SKM-1 treated with dmso at 0.1 percent for 144 hours (cell line): ENCODE measurements at regions not wholly inside any gene's neighbourhood (a gene's known extent, or its start where the extent isn't known, plus 50 kb on each side); places are given as distances from the start of the nearest gene placed in this dataset.

Source experiments
- DNase-seq: peaks from one replicate; lab custom pipeline; 2025; ENCODE audit not compliant: unreplicated experiment; lab: John Stamatoyannopoulos, UW

GRCh38 chr2:215772634-215773563, 240.5 kb downstream of the MREG start:
- no peak for DNase-seq

GRCh38 chr2:215772003-215772402, 241.3 kb downstream of the MREG start:
- no peak for DNase-seq

DNA sequence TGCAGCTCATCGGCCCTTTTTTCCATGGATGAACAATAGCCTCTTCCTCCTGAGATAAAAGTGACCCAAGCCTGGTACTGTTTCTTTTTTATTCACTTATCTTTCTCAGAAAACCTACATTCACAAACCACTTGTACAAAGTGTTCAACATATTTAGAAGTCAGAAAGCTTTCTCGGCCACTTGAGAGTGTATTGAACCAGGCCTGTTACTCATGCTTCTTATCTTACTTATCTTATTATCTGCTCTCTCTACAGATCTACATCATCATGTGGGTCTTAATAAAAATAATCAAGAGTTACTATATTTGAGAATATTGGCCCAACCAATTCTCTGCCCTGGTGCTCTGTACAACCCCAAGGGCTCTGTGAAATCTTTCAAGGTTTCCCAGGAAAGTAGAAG, 242.1 kb downstream of the MREG start:
- no peak for DNase-seq

DNA sequence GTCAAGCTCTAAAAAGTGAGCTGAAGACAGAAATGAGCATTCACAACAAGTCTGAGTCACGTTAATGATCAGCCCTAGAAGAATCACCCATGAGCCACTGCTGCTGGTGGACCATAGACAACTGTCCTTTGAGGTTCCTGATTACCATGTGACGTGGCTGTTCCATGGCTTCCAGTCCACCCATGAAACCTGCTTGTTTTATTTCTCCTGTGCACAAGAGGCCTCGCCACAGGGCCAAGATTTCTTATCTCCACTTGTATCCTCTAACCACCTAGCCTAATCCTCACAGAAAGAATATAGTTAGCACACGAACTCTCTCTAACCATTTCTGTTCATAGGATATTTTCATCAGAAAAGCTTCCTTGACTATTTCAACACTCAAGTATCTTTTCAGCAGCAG, 242.7 kb downstream of the MREG start:
- no peak for DNase-seq

- DNase-seq, result no peak
These were observed 244.1 kb downstream of the MREG start for GRCh38 chr2:215769246-215769645.

DNA sequence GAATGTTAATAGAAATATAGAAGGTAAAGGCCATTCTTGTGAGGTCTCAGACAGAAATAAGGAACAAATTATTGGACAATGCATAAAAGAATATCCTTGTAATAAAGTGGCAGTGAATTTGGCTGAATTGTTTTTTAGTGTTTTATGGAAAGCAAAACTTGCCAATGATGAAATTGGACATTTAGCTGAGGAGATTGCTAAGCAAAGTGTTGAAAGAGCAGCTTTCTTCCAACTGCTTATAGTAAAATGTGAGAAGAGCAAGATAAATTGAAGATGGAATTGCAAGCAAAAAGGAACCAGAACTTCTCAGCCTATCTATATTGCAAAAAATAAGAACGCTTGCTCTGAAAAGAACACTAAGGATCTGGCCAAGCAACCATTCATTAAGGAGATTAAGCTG, 245.7 kb downstream of the MREG start:
- no peak for DNase-seq

- no peak for DNase-seq
These were observed 247.5 kb downstream of the MREG start for GRCh38 chr2:215765729-215766360.

- DNase-seq, result no peak
These were observed 248.8 kb downstream of the MREG start for GRCh38 chr2:215764441-215765048.

DNA sequence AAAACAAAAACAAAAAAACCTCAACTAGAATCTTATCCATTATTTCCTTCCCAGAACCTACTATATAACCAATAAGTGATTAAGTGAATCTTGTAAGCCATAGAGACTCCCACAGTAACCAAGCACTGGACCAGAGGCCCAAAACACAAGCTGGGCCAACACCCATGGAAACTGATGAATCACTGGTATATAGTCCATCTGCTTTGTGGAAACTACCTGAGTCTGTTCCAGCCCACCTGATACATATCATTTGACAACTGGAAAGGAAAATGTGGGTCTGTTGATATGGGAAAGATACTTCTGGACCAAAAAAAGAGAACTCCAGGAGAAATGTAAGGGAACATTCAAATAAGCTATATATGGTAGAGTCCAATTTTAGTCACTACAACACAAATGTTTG, 252.8 kb downstream of the MREG start:
- no peak for DNase-seq

GRCh38 chr2:215760091-215760490, 253.3 kb downstream of the MREG start:
- no peak for DNase-seq

DNA sequence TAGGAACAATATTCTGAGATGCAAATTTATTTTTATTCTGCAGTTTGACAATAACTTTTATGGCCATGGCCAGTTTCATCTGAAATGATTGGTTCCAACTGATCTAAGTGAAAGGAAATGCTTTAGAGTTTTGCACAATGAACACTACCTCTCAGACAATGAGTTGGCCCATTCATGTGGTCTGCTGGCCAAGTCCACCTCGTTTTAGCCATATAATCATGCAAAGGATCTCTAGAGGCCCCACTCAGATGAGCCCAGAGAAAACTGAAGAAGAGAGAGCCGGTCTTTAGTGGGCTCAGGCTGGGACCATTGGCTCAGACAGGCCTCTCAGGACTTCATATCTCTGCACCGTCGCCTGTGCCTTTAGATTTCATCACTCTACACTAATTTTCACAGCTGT, 254.7 kb downstream of the MREG start:
- no peak for DNase-seq

DNA sequence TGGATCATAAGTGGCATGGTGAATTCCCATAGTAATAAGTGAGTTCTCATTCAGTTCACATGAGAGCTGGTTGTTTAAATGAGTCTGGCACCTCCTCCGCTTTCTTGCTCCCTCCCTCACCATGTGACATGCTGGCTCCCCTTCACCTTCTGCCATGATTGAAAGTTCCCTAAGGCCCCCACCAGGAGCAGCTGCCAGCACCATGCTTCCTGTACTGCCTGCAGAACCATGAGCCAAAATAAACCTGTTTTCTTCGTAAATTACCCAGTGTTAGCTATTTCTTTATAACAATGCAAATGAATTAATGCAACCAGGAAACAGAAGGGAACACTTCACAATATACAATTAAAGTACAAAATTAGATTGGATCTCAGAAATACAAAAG, 257.0 kb downstream of the MREG start:
- no peak for DNase-seq

DNA sequence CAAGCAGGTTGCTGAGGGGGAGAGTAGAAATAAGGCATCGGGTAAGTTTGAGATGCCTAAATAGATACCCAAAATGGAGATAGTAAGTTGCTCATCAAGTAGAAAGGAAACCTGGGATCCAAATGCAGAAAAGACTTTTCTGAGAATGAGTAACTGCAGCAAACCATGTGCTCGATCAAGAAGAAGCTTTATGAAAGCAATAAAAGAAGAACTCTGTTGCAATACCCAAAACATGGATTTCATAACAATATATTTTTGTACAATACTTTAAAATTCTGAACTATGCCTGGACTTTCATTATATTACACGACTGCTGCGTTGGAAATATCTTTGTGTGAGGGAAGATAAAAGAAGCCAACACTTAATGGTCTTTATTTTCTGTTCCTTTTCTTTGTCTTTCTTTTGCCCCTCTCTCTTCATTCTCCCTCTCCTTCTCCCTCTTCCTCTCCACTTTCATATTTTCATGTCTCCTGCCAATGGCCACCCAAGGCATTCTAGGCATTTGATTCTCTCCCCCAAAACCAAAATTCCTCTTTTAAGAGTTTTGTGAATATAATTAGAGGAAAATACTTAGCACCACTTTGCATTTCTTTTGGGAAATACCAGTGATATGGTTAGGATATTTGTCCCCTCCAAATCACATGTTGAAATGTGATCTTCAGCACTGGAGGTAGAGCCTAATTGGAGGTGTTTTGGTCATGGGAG, 257.6 kb downstream of the MREG start:
- no peak for DNase-seq

GRCh38 chr2:215754546-215754945, 258.8 kb downstream of the MREG start:
- no peak for DNase-seq

GRCh38 chr2:215753808-215754207, 259.5 kb downstream of the MREG start:
- DNase-seq, result no peak

GRCh38 chr2:215752991-215753390, 260.4 kb downstream of the MREG start:
- DNase-seq, result no peak

- DNase-seq, result no peak
These were observed 260.9 kb downstream of the MREG start for GRCh38 chr2:215752436-215752835.

- no peak for DNase-seq
These were observed 261.5 kb downstream of the MREG start for GRCh38 chr2:215751911-215752272.

- no peak for DNase-seq
These were observed 262.0 kb downstream of the MREG start for GRCh38 chr2:215751200-215751910.

DNA sequence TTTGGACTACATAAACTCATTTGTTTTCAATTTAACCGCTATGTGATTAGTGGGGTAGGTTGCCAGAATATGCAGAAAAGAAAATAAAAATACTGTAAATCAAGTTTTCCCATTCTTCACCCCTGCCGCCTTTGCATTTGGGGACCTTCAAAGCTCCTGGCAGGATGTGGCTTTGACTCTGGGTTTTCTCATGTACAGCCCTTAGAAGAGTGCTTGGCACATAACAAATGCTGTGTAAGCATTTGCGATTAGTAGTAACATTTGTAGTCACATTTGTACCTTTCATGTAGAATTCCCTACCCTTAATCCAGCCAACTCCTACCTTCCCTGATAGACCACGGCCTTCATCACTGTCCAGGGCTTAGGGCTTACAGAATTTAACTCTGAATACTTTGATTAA, 262.6 kb downstream of the MREG start:
- DNase-seq, result no peak
